Left lung (tissue), 4 donors: ENCODE measurements at regions not wholly inside any gene's neighbourhood (a gene's known extent, or its start where the extent isn't known, plus 50 kb on each side); places are given as distances from the start of the nearest gene placed in this dataset.

Experiments
- ATAC-seq: fragments of 200-7000 bp; cut with Tn5 transposase; one replicate; pipeline ENCODE4 v1.9.1; 2020; ENCODE audit warnings: moderate library complexity
- DNase-seq, 4 donors: peaks; one replicate each; pipeline ENCODE4 v3.0.0-alpha.2; 2013 to 2020
- H3K27ac ChIP-seq, 2 donors: fragments of 200-600 bp; sonication (generic) in 1 of 2; one replicate each; pipeline versions ENCODE4 v1.5.0 to v1.8.0; 2020 to 2021
- H3K27me3 ChIP-seq, 2 donors: fragments of 200-600 bp; sonication (generic) in 1 of 2; one replicate each; pipeline versions ENCODE4 v1.5.0 to v1.8.0; 2020 to 2021
- H3K36me3 ChIP-seq, 2 donors: fragments of 200-600 bp; sonication (generic) in 1 of 2; one replicate each; pipeline versions ENCODE4 v1.5.0 to v1.8.0; 2020 to 2021
- H3K4me1 ChIP-seq, 2 donors: fragments of 200-600 bp; one replicate each; pipeline ENCODE4 v1.8.0; 2021
- H3K4me3 ChIP-seq, 2 donors: fragments of 200-600 bp; sonication (generic) in 1 of 2; one replicate each; pipeline versions ENCODE4 v1.5.0 to v1.8.0; 2020 to 2021; ENCODE audit warnings: mild to moderate bottlenecking in 1 of 2
- H3K9me3 ChIP-seq, 2 donors: fragments of 200-600 bp; sonication (generic) in 1 of 2; one replicate each; pipeline versions ENCODE4 v1.5.0 to v1.8.0; 2020 to 2021
- intact Hi-C, 2 donors: fragments of 100-400 bp; cut with DNase I; formaldehyde crosslinking; loops; one replicate each; pipeline versions ENCODE4 v1.11.2 to v1.14.2; 2022
- TF ChIP-seq, protein P1 (sequence below), 2 donors: fragments of 200-600 bp; sonication (generic) in 1 of 2; IDR thresholded peaks; one replicate each; pipeline versions ENCODE4 v1.5.0 to v1.8.0; 2021; ENCODE audit warnings: antibody characterized with exemption in 2 of 2
- donor health status: DM: no; HTN: yes; CAD: no.
- donor health status: DM: no; HTN: no; CAD: no.

GRCh38 chr4:13762130-13762529 lies 134.6 kb upstream of the BOD1L1 start:
- H3K9me3 ChIP-seq = peaks cover 0 to 19% of the 10 kb centered on the region in 2 donors
- ATAC-seq (no peak), DNase-seq (no peak)
- intact Hi-C loops = no loop called here
- TF ChIP-seq, protein P1, sequence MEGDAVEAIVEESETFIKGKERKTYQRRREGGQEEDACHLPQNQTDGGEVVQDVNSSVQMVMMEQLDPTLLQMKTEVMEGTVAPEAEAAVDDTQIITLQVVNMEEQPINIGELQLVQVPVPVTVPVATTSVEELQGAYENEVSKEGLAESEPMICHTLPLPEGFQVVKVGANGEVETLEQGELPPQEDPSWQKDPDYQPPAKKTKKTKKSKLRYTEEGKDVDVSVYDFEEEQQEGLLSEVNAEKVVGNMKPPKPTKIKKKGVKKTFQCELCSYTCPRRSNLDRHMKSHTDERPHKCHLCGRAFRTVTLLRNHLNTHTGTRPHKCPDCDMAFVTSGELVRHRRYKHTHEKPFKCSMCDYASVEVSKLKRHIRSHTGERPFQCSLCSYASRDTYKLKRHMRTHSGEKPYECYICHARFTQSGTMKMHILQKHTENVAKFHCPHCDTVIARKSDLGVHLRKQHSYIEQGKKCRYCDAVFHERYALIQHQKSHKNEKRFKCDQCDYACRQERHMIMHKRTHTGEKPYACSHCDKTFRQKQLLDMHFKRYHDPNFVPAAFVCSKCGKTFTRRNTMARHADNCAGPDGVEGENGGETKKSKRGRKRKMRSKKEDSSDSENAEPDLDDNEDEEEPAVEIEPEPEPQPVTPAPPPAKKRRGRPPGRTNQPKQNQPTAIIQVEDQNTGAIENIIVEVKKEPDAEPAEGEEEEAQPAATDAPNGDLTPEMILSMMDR (IDR thresholded peaks at IDR 0.05) = no peak
- H3K27me3 ChIP-seq = no peaks in the 10 kb centered on the region
- H3K36me3 ChIP-seq = no peaks in the 10 kb centered on the region
- no peak overlapping the region for H3K4me3 ChIP-seq
- H3K27ac ChIP-seq = no peak overlapping the region
- H3K4me1 ChIP-seq = no peaks in the 10 kb centered on the region

DNA sequence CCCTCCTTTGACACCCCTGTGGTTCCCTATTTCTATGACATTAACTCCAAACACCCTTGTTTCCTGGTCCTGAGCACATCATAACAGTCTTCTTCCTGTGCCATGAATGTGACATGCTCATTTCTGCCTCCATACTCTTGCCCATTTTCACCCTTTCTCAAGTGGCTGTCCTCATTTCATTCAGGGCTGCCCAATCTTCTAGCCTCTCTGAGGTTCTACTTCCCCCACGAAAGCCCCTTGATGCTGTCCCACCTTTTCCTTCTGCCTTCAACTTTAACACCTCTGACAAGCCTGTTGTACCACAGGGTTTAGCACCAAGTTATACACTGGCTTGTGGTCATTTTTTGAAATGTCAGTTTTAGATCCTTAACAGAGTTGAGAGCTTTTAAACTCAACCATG lies 136.2 kb upstream of the BOD1L1 start:
- Histone ChIP-seq H3K4me1 (no peaks in the 10 kb centered on the region), H3K9me3 (peaks cover 0 to 8% of the 10 kb centered on the region in 2 donors), H3K27ac (no peak overlapping the region), H3K36me3 (no peaks in the 10 kb centered on the region), H3K27me3 (no peaks in the 10 kb centered on the region), H3K4me3 (no peak overlapping the region)
- TF ChIP-seq, protein P1 (IDR thresholded peaks at IDR 0.05) = no peak
- intact Hi-C loops = no loop called here
- no peak for DNase-seq
- no peak for ATAC-seq

- H3K27ac ChIP-seq = no peak overlapping the region
- no peaks in the 10 kb centered on the region for H3K36me3 ChIP-seq
- TF ChIP-seq, protein P1 (IDR thresholded peaks at IDR 0.05) = no peak
- no peak for DNase-seq
- H3K9me3 ChIP-seq = peaks cover 0 to 5% of the 10 kb centered on the region in 2 donors
- no peak for ATAC-seq
- intact Hi-C loops = no loop called here
- no peaks in the 10 kb centered on the region for H3K27me3 ChIP-seq
- H3K4me3 ChIP-seq = no peak overlapping the region
- no peaks in the 10 kb centered on the region for H3K4me1 ChIP-seq
Measured at GRCh38 chr4:13765539-13765938, 138.0 kb upstream of the BOD1L1 start.

- H3K4me3 ChIP-seq = no peak overlapping the region
- TF ChIP-seq, protein P1 (IDR thresholded peaks at IDR 0.05) = no peak
- peaks cover 0 to 10% of the 10 kb centered on the region in 2 donors for H3K9me3 ChIP-seq
- H3K36me3 ChIP-seq = no peaks in the 10 kb centered on the region
- no peak overlapping the region for H3K27ac ChIP-seq
- no peak for ATAC-seq
- H3K4me1 ChIP-seq = no peaks in the 10 kb centered on the region
- intact Hi-C loops = no loop called here
- peak in 1 of 4 donors; percentile 1 for DNase-seq
- H3K27me3 ChIP-seq = no peaks in the 10 kb centered on the region
Measured at GRCh38 chr4:13766761-13767540, 139.4 kb upstream of the BOD1L1 start.

- Histone ChIP-seq H3K4me3 (no peak overlapping the region), H3K36me3 (no peaks in the 10 kb centered on the region), H3K4me1 (no peaks in the 10 kb centered on the region), H3K9me3 (no peaks in the 10 kb centered on the region), H3K27me3 (no peaks in the 10 kb centered on the region), H3K27ac (no peak overlapping the region)
- ATAC-seq (no peak), DNase-seq (no peak)
- intact Hi-C loops = no loop called here
- TF ChIP-seq, protein P1 (IDR thresholded peaks at IDR 0.05) = no peak
Measured at GRCh38 chr4:13777341-13777740, 149.8 kb upstream of the BOD1L1 start.
